HL-60/S4 treated with phorbol 12-myristate 13-acetate at 8.2 ng/mL for 4 days and 3 days (cell line): ENCODE measurements at regions not wholly inside any gene's neighbourhood (a gene's known extent, or its start where the extent isn't known, plus 50 kb on each side); places are given as distances from the start of the nearest gene placed in this dataset.

Source experiments
- in situ Hi-C: fragments of 300-500 bp; cut with MboI; formaldehyde crosslinking; loops from 2 replicates; pipeline ENCODE4 v1.15.0; 2022; ENCODE audit warnings: low sequenced_read_pairs

DNA sequence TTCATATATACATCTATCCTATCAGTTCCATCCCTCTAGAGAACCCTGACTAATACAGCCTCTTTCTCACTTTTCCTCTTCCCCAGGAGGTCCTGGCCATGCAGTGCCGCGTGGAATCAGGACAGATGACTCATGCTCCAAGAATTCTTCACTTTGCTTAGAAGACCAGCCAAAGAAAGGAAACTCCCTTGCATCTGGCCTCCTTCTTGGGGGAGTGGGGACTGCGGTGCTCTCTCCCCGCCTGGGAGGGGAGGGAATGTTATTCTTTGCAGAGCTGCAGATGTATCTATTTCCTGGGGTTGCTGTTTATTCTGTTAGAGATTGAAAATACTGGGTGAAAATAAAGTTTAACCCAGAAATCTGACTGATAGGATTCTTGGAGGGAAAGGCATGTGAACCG, 111.5 kb upstream of the SH3BP4 start:
- in situ Hi-C loops = no loop called here

DNA sequence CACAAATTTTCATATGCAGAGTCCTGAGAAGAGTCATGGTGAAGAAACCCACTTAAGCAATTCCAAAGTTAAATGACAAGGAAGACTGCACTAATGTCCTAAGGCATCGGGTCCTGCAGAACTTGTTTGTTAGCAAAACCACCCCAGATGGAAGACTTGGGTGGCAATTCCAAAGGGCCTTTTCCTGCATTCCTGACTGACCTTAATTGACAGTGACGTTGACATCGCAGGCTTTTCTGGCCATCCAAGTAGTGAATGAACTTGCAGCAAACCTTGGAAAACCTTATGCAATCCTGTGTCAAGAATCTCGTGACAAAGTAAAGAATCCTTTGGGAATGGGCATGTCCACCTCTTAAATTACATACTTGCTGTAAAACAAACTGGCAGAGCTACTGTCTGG, 112.5 kb upstream of the SH3BP4 start:
- in situ Hi-C loops = no loop called here

DNA sequence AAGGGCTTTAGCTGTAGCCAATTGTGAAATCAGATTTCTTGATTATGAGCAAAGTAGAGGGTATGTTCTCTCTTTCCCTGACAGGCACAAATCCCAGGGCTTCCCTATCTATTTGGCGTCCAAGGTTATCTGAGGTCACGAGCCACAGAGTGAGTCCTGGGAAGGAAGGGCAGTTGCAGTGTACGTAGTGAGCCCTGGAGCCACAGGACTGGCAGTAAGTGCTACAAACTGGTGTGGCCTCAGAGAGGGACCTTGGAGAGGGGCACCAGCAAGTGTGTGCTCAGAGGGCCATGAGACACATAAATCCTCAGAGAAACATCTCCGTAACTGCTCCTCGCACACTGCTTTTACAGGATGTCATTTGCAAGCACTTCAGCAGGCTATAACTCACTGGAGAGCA, 115.5 kb upstream of the SH3BP4 start:
- in situ Hi-C loops = no loop called here

DNA sequence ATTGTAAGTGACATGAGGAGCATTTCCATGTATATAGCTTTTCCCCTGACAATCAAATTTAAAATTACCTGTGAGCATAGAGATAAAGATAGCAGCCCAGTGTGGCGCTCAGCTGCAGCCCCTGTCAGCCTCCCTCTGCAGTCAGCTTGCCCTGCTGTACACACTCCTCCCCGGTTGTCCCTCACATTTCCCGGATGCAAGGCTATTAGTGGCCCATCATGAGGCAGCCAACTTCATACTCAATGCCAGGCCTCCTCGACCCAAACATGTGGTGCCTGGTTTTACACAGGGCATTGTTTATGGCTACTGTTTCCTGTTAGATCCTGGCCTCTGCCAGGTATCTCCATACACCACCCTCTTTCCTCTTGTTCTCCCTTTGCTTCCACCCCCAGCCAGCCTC, 116.1 kb upstream of the SH3BP4 start:
- in situ Hi-C loops = no loop called here

DNA sequence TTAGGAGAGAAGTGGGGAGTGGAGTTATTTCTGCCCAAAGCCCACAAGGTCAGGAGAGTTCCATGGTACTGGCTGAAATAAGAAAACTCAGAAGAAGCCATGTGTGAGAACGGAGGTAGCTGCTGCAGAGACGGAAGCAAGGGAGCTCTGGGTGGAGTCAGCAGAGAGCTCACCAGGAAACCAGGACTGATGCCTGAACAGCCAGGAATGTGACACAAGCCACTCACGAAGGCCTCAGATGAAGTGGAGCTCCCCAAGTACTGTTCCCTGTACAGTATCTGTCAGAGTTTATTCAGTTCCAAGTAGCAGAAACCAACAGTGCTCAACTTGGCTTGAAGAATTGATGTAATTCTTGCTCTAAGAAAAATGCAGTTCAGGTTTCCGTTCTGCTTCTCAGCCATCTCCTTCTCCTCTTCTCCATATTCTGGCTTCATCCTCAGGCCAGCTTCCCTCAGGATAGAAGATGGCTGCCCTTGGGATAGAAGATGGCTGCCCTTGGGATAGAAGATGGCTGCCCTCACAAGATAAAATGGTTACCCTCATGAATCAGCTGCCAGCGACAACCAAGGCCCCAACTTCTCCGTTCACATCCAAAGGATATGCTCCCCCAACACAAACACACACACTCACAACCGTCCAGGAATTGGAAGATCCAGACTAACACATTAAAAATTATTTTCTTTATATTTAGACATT, 117.4 kb upstream of the SH3BP4 start:
- in situ Hi-C loops = no loop called here

DNA sequence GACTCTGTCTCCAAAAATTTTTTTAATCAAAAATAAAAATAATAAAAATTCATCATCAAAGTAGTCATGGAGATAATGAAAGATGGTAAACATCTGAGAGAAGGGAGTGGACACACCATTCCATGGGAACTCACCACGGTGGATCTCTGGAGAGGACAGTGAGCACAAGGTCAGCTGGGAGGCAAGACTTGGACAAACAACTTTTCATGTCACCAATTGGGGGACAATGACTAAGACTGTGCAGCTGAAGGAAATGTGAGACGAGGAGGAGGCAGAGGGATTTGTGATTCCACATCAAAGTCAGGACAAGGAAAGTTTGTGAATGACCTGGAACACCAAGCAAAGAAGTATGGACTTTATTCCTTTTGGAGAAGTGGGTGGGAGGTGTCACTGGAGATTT, 121.0 kb upstream of the SH3BP4 start:
- in situ Hi-C loops = no loop called here

DNA sequence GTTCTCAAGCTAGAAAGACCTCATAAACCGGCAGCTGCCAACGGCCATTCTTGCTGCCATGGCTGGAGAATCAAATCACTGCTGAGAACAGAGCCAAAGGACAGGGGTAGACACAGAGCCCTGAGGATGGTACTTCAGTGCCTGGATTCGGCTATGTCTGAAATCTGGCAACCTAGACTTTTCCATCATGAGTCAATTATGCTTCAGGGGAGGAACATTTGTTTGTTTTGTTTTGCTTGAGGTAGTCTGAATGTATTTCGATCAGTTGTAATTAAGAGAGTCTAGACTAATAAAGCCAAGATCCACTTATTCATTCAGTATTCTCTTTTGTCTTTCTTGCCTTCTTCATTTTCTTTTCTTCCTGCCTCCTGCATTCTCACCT, 122.8 kb upstream of the SH3BP4 start:
- in situ Hi-C loops = no loop called here

DNA sequence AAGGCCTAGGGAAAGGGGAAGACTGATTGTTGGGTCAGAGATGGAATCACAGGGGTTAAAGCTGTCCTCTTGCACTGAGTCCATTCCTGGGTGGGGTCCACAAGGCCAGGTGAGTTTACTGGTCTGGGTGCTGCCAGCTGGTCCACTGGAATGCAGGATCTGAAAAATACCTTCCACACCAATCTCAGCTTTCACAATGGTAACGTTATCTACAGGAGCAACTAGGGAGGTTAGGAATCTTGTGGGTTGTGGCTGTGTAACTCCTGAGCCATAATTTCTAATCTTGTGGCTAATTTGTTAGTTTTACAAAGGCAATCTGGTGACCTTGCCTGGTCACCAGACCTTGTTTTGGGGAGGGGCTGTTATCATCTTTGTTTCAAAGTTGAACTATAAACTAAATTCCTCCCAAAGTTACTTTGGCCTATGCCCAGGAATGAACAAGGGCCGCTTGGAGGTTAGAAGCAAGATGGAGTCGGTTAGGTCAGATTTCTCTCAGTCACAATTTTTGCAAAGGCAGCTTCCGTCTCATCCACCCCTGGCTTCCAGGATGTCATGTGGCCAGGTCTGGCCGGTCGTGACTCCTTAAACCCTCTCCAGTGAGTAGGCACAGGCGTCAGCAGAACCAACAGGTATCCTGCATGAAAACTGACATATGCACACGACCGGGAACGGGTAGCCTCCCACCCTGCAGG, 123.3 kb upstream of the SH3BP4 start:
- in situ Hi-C loops = no loop called here

DNA sequence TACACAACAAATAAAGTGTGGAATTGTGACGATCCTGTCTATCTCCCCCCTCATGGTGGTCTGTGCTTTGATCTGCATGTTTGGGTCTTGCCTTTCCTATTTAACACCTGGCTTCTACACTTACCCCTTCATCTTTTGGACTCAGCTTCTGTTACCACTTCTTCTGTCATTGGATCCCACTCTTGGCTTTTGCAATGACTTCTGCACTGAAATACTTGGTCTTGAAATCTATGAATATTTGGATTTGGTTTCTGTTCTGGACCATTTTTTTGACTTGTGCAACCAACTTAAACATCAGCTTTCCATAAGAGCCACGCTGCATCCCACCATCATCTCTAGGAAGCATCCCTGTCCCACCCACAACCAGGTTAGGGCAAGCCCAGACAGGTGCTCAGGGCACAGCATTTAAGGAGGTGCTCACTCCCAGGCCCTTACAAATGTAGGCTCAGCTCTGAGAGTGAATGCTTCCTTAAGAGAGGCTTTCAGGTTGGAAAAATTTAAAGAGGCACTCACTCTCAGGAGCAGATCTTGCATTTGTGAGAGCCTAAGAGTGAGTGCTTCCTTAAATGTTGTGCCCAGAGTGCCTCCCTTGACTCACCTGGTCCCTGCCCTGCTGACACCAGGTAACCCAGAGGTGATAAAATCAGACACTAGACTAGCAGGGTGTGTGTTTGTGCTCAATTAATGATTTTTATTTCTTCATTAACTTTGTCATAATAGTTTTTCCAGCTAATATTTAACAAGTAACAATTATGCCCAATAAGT, 124.5 kb upstream of the SH3BP4 start:
- in situ Hi-C loops = no loop called here

DNA sequence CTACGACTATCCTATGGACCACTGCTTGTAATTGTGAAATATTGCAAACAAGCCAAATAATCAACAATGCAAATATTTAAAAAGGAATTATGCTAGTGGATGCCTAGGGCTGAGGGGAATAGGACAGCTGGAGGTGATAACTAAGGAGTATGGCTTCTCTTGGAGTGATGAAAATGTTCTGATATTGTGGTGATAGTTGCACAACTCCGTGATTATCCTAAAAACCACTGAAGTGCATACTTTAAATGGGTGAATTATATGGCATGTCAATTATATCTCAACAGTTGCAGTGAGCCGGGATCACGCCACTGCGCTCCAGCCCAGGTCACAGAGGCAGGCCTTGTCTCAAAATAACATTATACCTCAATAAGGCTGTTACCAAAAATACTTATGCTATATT, 125.1 kb upstream of the SH3BP4 start:
- in situ Hi-C loops = no loop called here

DNA sequence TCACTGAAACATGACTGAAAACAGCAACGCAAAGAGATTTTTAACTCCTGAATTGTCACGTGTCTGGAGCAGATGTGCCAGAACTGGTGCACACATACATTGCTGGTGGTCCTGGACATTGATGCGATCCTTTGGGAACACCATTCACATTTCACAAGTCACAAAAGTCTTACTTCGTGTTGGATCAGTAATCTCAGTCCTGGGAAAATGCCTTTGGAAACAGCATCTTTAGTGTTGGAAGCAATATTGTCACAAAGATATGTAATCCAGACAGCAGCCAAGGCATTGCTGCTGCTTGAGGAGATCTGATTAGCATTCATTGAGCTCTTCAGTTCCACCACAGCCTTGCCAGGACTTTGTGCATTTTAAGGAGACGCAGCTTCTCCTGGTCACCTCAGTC, 126.2 kb upstream of the SH3BP4 start:
- in situ Hi-C loops = no loop called here

DNA sequence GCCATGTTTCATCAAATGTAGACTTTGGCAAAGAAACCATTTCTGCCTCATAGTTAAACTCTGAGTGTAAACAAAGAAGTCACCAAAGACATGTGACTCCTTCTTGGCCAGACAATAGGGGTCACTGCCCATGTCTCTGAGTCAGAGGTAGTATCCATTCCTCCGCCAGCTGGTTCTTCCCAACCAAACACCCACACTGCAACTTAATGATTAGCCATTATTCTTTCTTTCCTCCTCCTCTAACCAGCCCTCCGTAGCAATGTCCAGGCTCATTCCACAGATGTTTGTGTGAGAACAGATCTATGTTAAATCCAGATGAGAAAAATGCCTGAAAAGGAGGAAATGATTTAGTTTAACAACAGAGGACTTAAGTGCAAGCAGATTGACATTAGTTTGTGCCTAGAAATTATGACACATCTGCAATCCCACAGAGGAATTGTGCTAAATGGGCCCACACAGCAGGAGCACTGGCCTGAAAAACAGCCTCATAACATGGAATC, 127.9 kb upstream of the SH3BP4 start:
- in situ Hi-C loops = no loop called here

DNA sequence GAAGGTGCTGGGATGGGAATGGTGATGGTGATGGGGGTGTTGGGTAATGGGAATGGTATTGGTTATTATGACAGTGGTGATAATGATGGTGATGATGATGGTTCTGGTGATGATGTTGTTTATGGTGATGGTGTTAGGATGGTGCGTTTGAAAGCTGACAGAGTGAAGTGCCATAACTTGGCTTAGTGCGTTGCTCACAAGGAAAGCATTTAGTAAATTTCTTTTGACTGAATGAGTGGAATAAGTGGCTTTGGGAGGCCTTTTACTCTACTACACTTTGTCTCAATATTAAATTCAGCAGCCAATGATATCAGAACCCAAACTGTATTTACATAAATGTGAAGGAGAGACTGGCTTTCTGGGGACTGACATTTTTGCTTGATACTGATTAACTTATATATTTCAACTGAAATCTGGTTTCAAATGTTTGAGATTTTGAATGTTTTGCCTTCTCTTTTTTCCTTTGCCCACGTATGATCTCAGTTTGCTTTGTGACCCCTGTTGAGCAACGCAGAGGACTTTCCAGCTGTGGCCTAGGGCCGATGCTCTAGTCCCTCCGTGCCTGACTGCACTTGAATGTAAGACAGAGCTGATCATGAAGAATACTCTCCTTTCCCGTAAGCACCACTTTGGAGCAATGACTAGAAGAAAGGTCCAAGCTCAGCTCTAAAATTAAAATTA, 128.5 kb upstream of the SH3BP4 start:
- in situ Hi-C loops = no loop called here

DNA sequence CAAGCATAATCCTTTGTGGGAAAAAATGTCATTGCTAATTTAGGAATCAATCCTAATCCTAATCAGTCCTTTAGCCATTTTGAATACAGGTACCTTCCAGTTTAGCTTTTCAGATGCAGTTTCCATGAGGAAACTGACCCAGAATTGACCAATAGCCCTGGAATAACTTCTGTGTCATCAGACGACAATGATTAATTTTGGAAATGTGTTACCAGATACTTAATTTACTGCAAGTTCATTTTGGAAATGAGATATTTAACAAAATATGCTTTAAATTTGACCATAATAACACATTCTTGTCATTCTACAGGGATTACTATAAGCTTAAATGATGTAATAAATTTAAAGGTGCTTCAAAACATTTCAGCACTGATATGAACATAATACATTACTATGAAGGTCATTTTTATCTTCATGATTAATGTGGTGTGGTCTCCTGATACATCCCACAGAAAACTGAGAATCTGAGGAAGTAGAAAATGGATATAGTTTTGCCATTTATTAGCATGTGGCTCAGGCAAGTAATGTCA, 129.8 kb upstream of the SH3BP4 start:
- in situ Hi-C loops = no loop called here

DNA sequence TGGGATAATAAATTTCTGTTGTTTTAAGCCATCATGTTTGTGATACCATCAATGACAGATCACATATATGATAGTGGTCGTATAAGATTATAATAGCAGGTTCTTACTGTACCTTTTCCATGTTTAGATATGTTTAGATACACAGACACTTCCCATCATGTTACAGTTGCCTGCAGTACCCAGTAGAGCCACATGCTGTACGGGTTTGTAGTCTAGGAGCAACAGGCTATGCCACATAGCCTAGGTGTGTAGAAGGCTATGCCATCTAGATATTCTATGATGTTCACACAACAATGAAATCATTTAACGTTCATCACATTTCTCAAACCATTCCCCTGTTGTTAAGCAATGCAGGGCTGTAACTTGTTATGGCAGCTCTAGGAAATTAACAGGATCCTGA, 132.9 kb upstream of the SH3BP4 start:
- in situ Hi-C loops = no loop called here

DNA sequence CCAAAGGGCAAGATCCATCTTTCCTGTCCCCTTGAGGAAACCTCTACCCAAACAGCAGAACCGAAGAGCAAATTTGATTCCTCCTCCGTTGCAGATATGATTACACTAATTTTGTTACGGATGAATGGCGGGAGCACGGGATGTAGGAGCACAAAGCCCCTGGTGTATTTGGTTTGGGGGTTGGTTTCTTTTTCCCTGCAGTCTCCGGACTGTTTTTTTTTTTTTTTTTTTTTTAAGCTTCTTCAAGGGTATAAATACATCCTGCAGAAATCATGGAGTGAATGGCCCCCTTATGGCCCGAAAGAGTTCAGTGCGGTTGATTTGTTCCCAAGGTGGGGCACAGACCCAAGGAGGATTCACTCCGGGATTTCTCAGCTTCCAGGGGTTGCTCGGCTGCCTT, 135.3 kb upstream of the SH3BP4 start:
- in situ Hi-C loops = no loop called here

DNA sequence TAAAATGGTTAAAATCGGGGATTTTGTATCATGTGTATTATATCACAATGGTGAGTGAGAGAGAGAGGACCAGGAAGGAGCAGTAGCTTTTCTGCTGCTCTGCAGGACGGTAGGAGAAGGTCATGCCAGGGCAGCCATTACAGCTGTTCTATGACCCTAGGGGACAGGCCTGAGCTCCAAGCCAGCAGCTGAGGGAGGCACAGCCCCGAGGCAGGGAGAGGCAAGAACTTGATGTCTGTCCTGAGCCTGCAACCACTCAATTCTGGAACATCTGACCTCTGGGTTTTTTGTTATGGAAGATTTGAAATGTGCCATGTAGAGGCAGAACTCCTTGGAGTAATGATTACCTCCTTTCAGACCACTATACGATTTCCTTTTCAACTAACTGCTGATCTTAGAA, 135.8 kb upstream of the SH3BP4 start:
- in situ Hi-C loops = no loop called here

DNA sequence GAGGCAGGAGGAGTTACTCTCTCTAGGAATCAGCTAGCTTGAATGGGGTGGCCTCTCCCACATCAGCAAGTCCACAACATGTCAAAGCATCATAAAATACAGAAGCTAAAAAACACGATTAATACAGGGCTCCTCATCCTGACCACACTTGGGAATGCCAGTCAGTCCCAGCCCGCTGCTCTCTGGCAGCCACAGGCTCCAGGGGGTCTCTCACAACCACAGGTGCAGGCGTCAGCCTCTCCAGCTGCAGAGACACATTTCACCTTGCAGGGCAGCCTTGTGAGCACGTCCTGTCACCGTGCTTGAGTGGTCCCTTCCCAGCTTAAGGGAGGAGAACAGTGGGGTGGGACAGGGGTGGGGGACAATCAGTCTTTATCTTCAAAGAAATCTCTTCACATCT, 137.4 kb upstream of the SH3BP4 start:
- in situ Hi-C loops = no loop called here

DNA sequence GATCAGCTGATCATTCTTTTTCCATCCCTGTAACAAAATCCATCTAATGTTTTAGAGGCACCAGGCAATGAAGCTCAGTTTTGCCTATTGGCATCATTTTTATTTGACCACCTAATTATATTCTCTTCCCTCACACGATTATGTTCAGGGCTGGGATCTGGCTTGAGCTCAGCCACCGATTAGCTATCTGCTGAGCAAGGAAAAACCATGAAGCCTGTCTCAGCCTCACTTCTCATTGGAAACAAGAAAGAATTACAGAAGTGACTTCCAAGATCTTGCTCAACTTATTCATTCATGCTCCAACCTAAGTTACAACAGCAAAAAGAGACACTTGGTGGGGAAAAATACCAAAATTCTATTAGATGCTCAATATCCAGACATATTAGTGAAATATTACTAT, 139.0 kb upstream of the SH3BP4 start:
- in situ Hi-C loops = no loop called here

DNA sequence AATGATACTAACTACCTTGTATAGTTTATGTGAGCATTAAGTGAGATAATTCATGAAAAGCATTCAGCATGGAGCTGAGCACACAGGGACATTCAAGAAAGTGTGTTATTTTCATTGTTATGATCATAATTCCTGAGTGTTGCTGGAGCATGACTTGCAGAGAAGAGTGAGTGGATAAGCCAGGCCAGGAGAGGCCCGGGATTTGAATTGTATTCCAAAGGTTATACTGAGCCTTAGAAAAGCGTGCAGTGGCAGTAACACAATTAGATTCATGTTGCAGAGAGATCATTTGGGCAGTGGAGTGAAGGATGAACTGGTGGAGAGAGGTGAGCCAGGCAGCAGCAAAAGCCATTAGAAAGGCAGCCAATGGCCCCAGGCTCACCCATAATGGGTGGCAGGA, 142.9 kb upstream of the SH3BP4 start:
- in situ Hi-C loops = no loop called here

DNA sequence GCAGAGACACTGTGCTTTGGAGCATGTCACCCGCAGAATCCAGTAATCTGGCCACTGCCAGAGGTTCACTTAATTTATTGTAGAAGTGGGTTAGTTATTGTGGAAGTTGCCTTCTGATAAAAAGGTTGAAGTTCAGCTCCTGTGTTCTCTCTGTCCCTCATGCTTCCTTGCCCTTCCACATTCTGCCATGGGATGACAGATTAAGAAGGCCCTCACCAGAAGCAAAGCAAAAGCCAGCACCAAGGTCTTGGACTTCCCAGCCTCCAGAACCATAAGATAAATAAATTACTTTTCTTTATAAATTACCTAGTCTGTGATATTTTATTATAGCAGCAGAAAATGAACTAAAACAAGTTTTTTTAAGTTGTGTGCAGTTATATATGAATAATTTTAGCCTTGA, 145.0 kb upstream of the SH3BP4 start:
- in situ Hi-C loops = no loop called here
